Brain microvascular endothelial cell (primary cell): ENCODE measurements at regions not wholly inside any gene's neighbourhood (a gene's known extent, or its start where the extent isn't known, plus 50 kb on each side); places are given as distances from the start of the nearest gene placed in this dataset.

Experiments used
- DNase-seq: peaks from one replicate; pipeline ENCODE4 v3.0.0-alpha.2; 2020
- H3K27ac ChIP-seq: fragments of 250-450 bp; sonication (Bioruptor Pico); 2 replicates; pipeline ENCODE4 v1.5.1; 2020; ENCODE audit warnings: mild to moderate bottlenecking, moderate library complexity
- H3K27me3 ChIP-seq: fragments of 250-450 bp; sonication (Bioruptor Pico); replicated peaks from 2 replicates; pipeline ENCODE4 v1.5.1; 2020; ENCODE audit warnings: mild to moderate bottlenecking
- H3K36me3 ChIP-seq: fragments of 250-450 bp; sonication (Bioruptor Pico); replicated peaks from 2 replicates; pipeline ENCODE4 v1.5.1; 2020; ENCODE audit warnings: mild to moderate bottlenecking
- H3K4me3 ChIP-seq: 2 replicates; pipeline ENCODE4 v1.5.1; 2011; ENCODE audit warnings: low read depth, mild to moderate bottlenecking, control low read depth, low read length, moderate library complexity
- CTCF ChIP-seq: IDR thresholded peaks from 2 replicates; pipeline ENCODE4 v1.5.1; 2011; ENCODE audit warnings: low read depth, mild to moderate bottlenecking, moderate library complexity, low read length, control low read depth, inconsistent platforms; ENCODE audit errors: missing control alignments
- in situ Hi-C: cut with HindIII; loops from 2 replicates; pipeline ENCODE4 v1.10.0; 2017; ENCODE audit warnings: low sequenced_read_pairs, low pct_ligation_motif_present

GRCh38 chr2:236935631-236936445 is 149.9 kb upstream of the COPS8 start:
- H3K27me3 ChIP-seq: no peaks in the 10 kb centered on the region

GRCh38 chr2:236936446-236936940 is 149.2 kb upstream of the COPS8 start:
- no peak for TF ChIP-seq CTCF
- no peaks in the 10 kb centered on the region for H3K36me3 ChIP-seq
- DNase-seq: no peak
- in situ Hi-C loops: no loop called here
- no peaks in the 10 kb centered on the region for H3K27me3 ChIP-seq
- no peak overlapping the region for H3K27ac ChIP-seq
- no peak overlapping the region for H3K4me3 ChIP-seq

More at GRCh38 chr2:236935631-236936445, 149.9 kb upstream of the COPS8 start:
- DNase-seq: no peak
- no peak for TF ChIP-seq CTCF
- Histone ChIP-seq H3K27ac (no peak overlapping the region), H3K36me3 (no peaks in the 10 kb centered on the region), H3K4me3 (no peak overlapping the region)
- in situ Hi-C loops: no loop called here

- no peak overlapping the region for H3K4me3 ChIP-seq
- TF ChIP-seq CTCF: no peak
- in situ Hi-C loops: no loop called here
These were observed 147.6 kb upstream of the COPS8 start for GRCh38 chr2:236938126-236938525.

GRCh38 chr2:236939271-236939670 is 146.4 kb upstream of the COPS8 start:
- no peaks in the 10 kb centered on the region for H3K27me3 ChIP-seq
- H3K27ac ChIP-seq: no peak overlapping the region
- no peak for DNase-seq
- H3K36me3 ChIP-seq: no peaks in the 10 kb centered on the region
- H3K4me3 ChIP-seq: no peak overlapping the region
- no peak for TF ChIP-seq CTCF
- in situ Hi-C loops: no loop called here

More at GRCh38 chr2:236938126-236938525, 147.6 kb upstream of the COPS8 start:
- Histone ChIP-seq H3K36me3 (no peaks in the 10 kb centered on the region), H3K27me3 (no peaks in the 10 kb centered on the region), H3K27ac (no peak overlapping the region)
- no peak for DNase-seq

GRCh38 chr2:236939721-236940231 is 145.9 kb upstream of the COPS8 start:
- no peak for DNase-seq
- no peak overlapping the region for H3K27ac ChIP-seq
- H3K27me3 ChIP-seq: no peaks in the 10 kb centered on the region
- in situ Hi-C loops: no loop called here
- no peak for TF ChIP-seq CTCF
- no peaks in the 10 kb centered on the region for H3K36me3 ChIP-seq
- H3K4me3 ChIP-seq: no peak overlapping the region

- Histone ChIP-seq H3K36me3 (no peaks in the 10 kb centered on the region), H3K4me3 (no peak overlapping the region), H3K27ac (no peak overlapping the region), H3K27me3 (no peaks in the 10 kb centered on the region)
- TF ChIP-seq CTCF: no peak
- in situ Hi-C loops: no loop called here
- no peak for DNase-seq
These were observed 145.2 kb upstream of the COPS8 start for GRCh38 chr2:236940497-236940896.
